ENCODE measurements at regions not wholly inside any gene's neighbourhood (a gene's known extent, or its start where the extent isn't known, plus 50 kb on each side); places are given as distances from the start of the nearest gene placed in this dataset.

- no peak for DNase-seq
- Histone ChIP-seq H3K36me3 (no peaks in the 10 kb centered on the region), H3K27ac (no peak overlapping the region), H3K27me3 (no peaks in the 10 kb centered on the region), H3K9me3 (no peaks in the 10 kb centered on the region), H3K4me1 (peaks cover 32 to 36% of the 10 kb centered on the region in 2 donors), H3K4me3 (replicated peaks in 1 of 3) (no peak overlapping the region)
- intact Hi-C loops (cut with DNase I) = no loop called here
- WGBS, 2 donors = 93 to 95% methylated on average over 9 of the region's 9 CpGs
- TF ChIP-seq POLR2A (IDR thresholded peaks at IDR 0.05) = no peak
- TF ChIP-seq CTCF (IDR thresholded peaks at IDR 0.05) = no peak
These were observed 110.0 kb upstream of the SERBP1 start for GRCh38 chr1:67540025-67540732.

- intact Hi-C loops (cut with DNase I) = no loop called here
- no peak overlapping the region for H3K27ac ChIP-seq
- 80 to 95% methylated on average over 1 of the region's 1 CpG for WGBS, 2 donors
- no peak for DNase-seq
- H3K36me3 ChIP-seq = no peaks in the 10 kb centered on the region
- no peak overlapping the region for H3K4me3 ChIP-seq (replicated peaks in 1 of 3)
- TF ChIP-seq POLR2A (IDR thresholded peaks at IDR 0.05) (no peak), CTCF (IDR thresholded peaks at IDR 0.05) (no peak)
- H3K4me1 ChIP-seq = peaks cover 30 to 33% of the 10 kb centered on the region in 2 donors
- no peaks in the 10 kb centered on the region for H3K9me3 ChIP-seq
- H3K27me3 ChIP-seq = no peaks in the 10 kb centered on the region
These were observed 110.5 kb upstream of the SERBP1 start for GRCh38 chr1:67540733-67541125.

- H3K27me3 ChIP-seq = no peaks in the 10 kb centered on the region
- H3K4me1 ChIP-seq = peaks cover 11 to 12% of the 10 kb centered on the region in 2 donors
- H3K9me3 ChIP-seq = no peaks in the 10 kb centered on the region
- no peaks in the 10 kb centered on the region for H3K36me3 ChIP-seq
- no peak overlapping the region for H3K4me3 ChIP-seq (replicated peaks in 1 of 3)
- intact Hi-C loops (cut with DNase I) = no loop called here
- no peak for TF ChIP-seq CTCF (IDR thresholded peaks at IDR 0.05)
- TF ChIP-seq POLR2A (IDR thresholded peaks at IDR 0.05) = no peak
- no peak for DNase-seq
- H3K27ac ChIP-seq = no peak overlapping the region
- 71% methylated on average over 2 of the region's 2 CpGs; no CpG with 5 or more reads in 1 of the 2 donors for WGBS, 2 donors
These were observed 112.5 kb upstream of the SERBP1 start for GRCh38 chr1:67542747-67543146.

- intact Hi-C loops (cut with DNase I) = no loop called here
- Histone ChIP-seq H3K9me3 (no peaks in the 10 kb centered on the region), H3K4me3 (replicated peaks in 1 of 3) (no peak overlapping the region), H3K27ac (no peak overlapping the region), H3K4me1 (no peaks in the 10 kb centered on the region), H3K27me3 (no peaks in the 10 kb centered on the region), H3K36me3 (no peaks in the 10 kb centered on the region)
- DNase-seq = no peak
- no peak for TF ChIP-seq CTCF (IDR thresholded peaks at IDR 0.05)
- no peak for TF ChIP-seq POLR2A (IDR thresholded peaks at IDR 0.05)
- 96 to 98% methylated on average over 1 of the region's 1 CpG for WGBS, 2 donors
These were observed 114.7 kb upstream of the SERBP1 start for GRCh38 chr1:67544921-67545320.

GRCh38 chr1:67545364-67545763 is 115.2 kb upstream of the SERBP1 start:
- WGBS, 2 donors = 97 to 100% methylated on average over 1 of the region's 1 CpG
- H3K4me3 ChIP-seq (replicated peaks in 1 of 3) = no peak overlapping the region
- H3K27me3 ChIP-seq = no peaks in the 10 kb centered on the region
- H3K4me1 ChIP-seq = no peaks in the 10 kb centered on the region
- no peak for DNase-seq
- TF ChIP-seq CTCF (IDR thresholded peaks at IDR 0.05) = no peak
- TF ChIP-seq POLR2A (IDR thresholded peaks at IDR 0.05) = no peak
- no peaks in the 10 kb centered on the region for H3K36me3 ChIP-seq
- H3K9me3 ChIP-seq = no peaks in the 10 kb centered on the region
- no peak overlapping the region for H3K27ac ChIP-seq
- intact Hi-C loops (cut with DNase I) = no loop called here

Measured in thyroid gland (tissue), 4 donors.